HCT116 (cell line): ENCODE measurements at regions not wholly inside any gene's neighbourhood (a gene's known extent, or its start where the extent isn't known, plus 50 kb on each side); places are given as distances from the start of the nearest gene placed in this dataset.

Source experiments
- ATAC-seq: fragments of 200-7000 bp; cut with Tn5 transposase; 2 replicates; pipeline ENCODE4 v1.9.1; 2020; ENCODE audit warnings: mild to moderate bottlenecking, moderate library complexity
- BruUV-seq: library from RNA; stranded (reverse); fragments of 400-500 nt; replicated peaks from 2 replicates; lab custom pipeline; 2021; lab: Mats Ljungman, UMichigan
- CTCF ChIA-PET: fragments of 300-600 bp; sonication (Branson Sonifier 250); formaldehyde crosslinking; loops from one replicate; lab custom pipeline; 2021; ENCODE audit warnings: antibody characterized with exemption; lab: Charles Lee
- POLR2A ChIA-PET: fragments of 300-600, 350-600 bp; sonication (Branson Sonifier 250); formaldehyde crosslinking; loops from one replicate; lab custom pipeline; 2021; ENCODE audit warnings: antibody characterized with exemption; lab: Charles Lee
- RAD21 ChIA-PET, 2 experiments: fragments of 300-600 bp; sonication (Branson Sonifier 250); formaldehyde crosslinking; loops; one replicate each; lab custom pipeline; 2023; ENCODE audit warnings: low total read pairs in 2 of 2; ENCODE audit not compliant: uncharacterized antibody in 2 of 2, unreplicated experiment in 2 of 2, low non-redundant PET in 1 of 2; lab: Charles Lee
- DNase-seq: peaks from one replicate; pipeline ENCODE4 v3.0.0-alpha.2; 2010; ENCODE audit warnings: low read depth, low spot score
- H2AFZ ChIP-seq: fragments of 200-600 bp; shearing (Covaris generic), sonication (generic); 2 replicates; pipeline ENCODE4 v1.6.1; 2017; ENCODE audit warnings: low read depth, mixed run types, mixed read lengths, antibody characterized with exemption, low read length; ENCODE audit not compliant: poor library complexity, severe bottlenecking
- H3K27ac ChIP-seq: 2 replicates; pipeline ENCODE4 v1.5.1; 2012; ENCODE audit warnings: low read depth, low read length
- H3K27me3 ChIP-seq: fragments of 200-600 bp; sonication (generic); 2 replicates; pipeline ENCODE4 v1.6.1; 2016; ENCODE audit warnings: mixed run types, low read length, mixed read lengths; ENCODE audit not compliant: insufficient read depth
- H3K36me3 ChIP-seq, 2 experiments: fragments of 200-500 bp in 1 of 2; fragments of 200-600 bp in 1 of 2; sonication (Bioruptor generic) in 1 of 2; sonication (generic) in 1 of 2; 2 replicates each; pipeline versions ENCODE4 v1.5.1 to v1.6.1; 2014 to 2016; ENCODE audit warnings: low read length in 2 of 2, inconsistent platforms in 1 of 2, mixed read lengths in 1 of 2, mixed run types in 1 of 2; ENCODE audit not compliant: insufficient read depth in 2 of 2, control insufficient read depth in 1 of 2
- H3K4me1 ChIP-seq, 2 experiments: fragments of 200-600 bp in 1 of 2; sonication (generic) in 1 of 2; 2 replicates each; pipeline versions ENCODE4 v1.5.1 to v1.6.1; 2012 to 2017; ENCODE audit warnings: low read length in 2 of 2, inconsistent platforms in 1 of 2, mild to moderate bottlenecking in 1 of 2, mixed read lengths in 1 of 2, mixed run types in 1 of 2, moderate library complexity in 1 of 2; ENCODE audit not compliant: insufficient read depth in 2 of 2, control insufficient read depth in 1 of 2
- H3K4me2 ChIP-seq: fragments of 200-600 bp; sonication (generic); 2 replicates; pipeline ENCODE4 v1.6.1; 2017; ENCODE audit warnings: mixed run types, low read length, mixed read lengths
- H3K4me3 ChIP-seq, 2 experiments: fragments of 200-600 bp in 1 of 2; sonication (generic) in 1 of 2; replicated peaks in 1 of 2; 2 replicates each; pipeline ENCODE4 v1.5.1; 2011 to 2016; ENCODE audit warnings: low read length in 2 of 2, control low read depth in 1 of 2, low read depth in 1 of 2, mild to moderate bottlenecking in 1 of 2, mixed read lengths in 1 of 2, mixed run types in 1 of 2
- H3K79me2 ChIP-seq: fragments of 200-600 bp; sonication (generic); 2 replicates; pipeline ENCODE4 v1.6.1; 2017; ENCODE audit warnings: mild to moderate bottlenecking, mixed run types, low read length, moderate library complexity, mixed read lengths; ENCODE audit not compliant: insufficient read depth
- H3K9ac ChIP-seq: fragments of 200-600 bp; sonication (generic); 2 replicates; pipeline ENCODE4 v1.6.1; 2016; ENCODE audit warnings: low read length, mixed read lengths
- H3K9me2 ChIP-seq: fragments of 200-600 bp; sonication (generic), shearing (Covaris generic); 2 replicates; pipeline ENCODE4 v1.6.1; 2017; ENCODE audit warnings: mixed run types, mild to moderate bottlenecking, moderate library complexity; ENCODE audit not compliant: insufficient read depth
- H3K9me3 ChIP-seq, 2 experiments: fragments of 200-500 bp in 1 of 2; fragments of 200-600 bp in 1 of 2; sonication (Bioruptor generic) in 1 of 2; sonication (generic) in 1 of 2; 2 replicates each; pipeline ENCODE4 v1.6.1; 2014 to 2017; ENCODE audit warnings: low read length in 2 of 2, mixed read lengths in 2 of 2, inconsistent platforms in 1 of 2, low read depth in 1 of 2, mild to moderate bottlenecking in 1 of 2, mixed run types in 1 of 2, moderate library complexity in 1 of 2; ENCODE audit not compliant: control insufficient read depth in 1 of 2, insufficient read depth in 1 of 2
- H4K20me1 ChIP-seq: fragments of 200-600 bp; sonication (generic), shearing (Covaris generic); 2 replicates; pipeline ENCODE4 v1.6.1; 2017; ENCODE audit warnings: mixed run types, mild to moderate bottlenecking, moderate library complexity; ENCODE audit not compliant: insufficient read depth
- CEBPB ChIP-seq: IDR thresholded peaks from 2 replicates; pipeline ENCODE4 v1.6.1; 2012; ENCODE audit warnings: low read depth
- ELF1 ChIP-seq: IDR thresholded peaks from 2 replicates; pipeline ENCODE4 v1.6.1; 2012; ENCODE audit warnings: low read depth, borderline replicate concordance
- EZH2 ChIP-seq: fragments of 200-600 bp; sonication (generic); IDR thresholded peaks from 2 replicates; pipeline ENCODE4 v1.6.1; 2017; ENCODE audit warnings: antibody characterized with exemption, mixed run types
- EZH2phosphoT487 ChIP-seq: fragments of 200-600 bp; IDR thresholded peaks from 2 replicates; pipeline ENCODE4 v1.6.1; 2018; ENCODE audit warnings: antibody characterized with exemption, borderline replicate concordance
- FOSL1 ChIP-seq: IDR thresholded peaks from 2 replicates; pipeline ENCODE4 v1.6.1; 2012; ENCODE audit warnings: low read depth
- POLR2A ChIP-seq: IDR thresholded peaks from 2 replicates; pipeline ENCODE4 v1.7.0; 2011; ENCODE audit warnings: borderline replicate concordance; ENCODE audit not compliant: insufficient read depth, insufficient read length; ENCODE audit errors: extremely low read depth
- RAD21 ChIP-seq: IDR thresholded peaks from 2 replicates; pipeline ENCODE4 v1.6.1; 2012; ENCODE audit warnings: low read depth, mild to moderate bottlenecking
- SP1 ChIP-seq: IDR thresholded peaks from 2 replicates; pipeline ENCODE4 v1.6.1; 2012; ENCODE audit warnings: low read depth
- TCF7L2 ChIP-seq: IDR thresholded peaks from 2 replicates; pipeline ENCODE4 v1.7.0; 2011; ENCODE audit warnings: borderline replicate concordance, inconsistent platforms; ENCODE audit not compliant: insufficient read depth, insufficient read length; ENCODE audit errors: extremely low read depth
- YY1 ChIP-seq: IDR thresholded peaks from 2 replicates; pipeline ENCODE4 v1.6.1; 2011; ENCODE audit warnings: low read length, low read depth, moderate library complexity, mild to moderate bottlenecking; ENCODE audit not compliant: insufficient replicate concordance; ENCODE audit errors: extremely low read depth
- ZNF274 ChIP-seq: fragments of 200-500 bp; sonication (Bioruptor generic); IDR thresholded peaks from 2 replicates; pipeline ENCODE4 v1.6.1; 2014; ENCODE audit warnings: mild to moderate bottlenecking, low read depth, low read length, inconsistent platforms
- intact Hi-C: fragments of 100-400 bp; cut with micrococcal nuclease; formaldehyde crosslinking; loops from 2 replicates; pipeline ENCODE4 v1.10.0; 2022
- TF ChIP-seq, protein P1 (sequence below): IDR thresholded peaks from 2 replicates; pipeline ENCODE4 v1.6.1; 2012
- TF ChIP-seq, protein P2 (sequence below): IDR thresholded peaks from 2 replicates; pipeline ENCODE4 v1.6.1; 2012
- TF ChIP-seq, protein P3 (sequence below): IDR thresholded peaks from 2 replicates; pipeline ENCODE4 v1.6.1; 2012; ENCODE audit warnings: low read depth
- TF ChIP-seq, protein P4 (sequence below): IDR thresholded peaks from 2 replicates; pipeline ENCODE4 v1.6.1; 2011; ENCODE audit warnings: mild to moderate bottlenecking, low read length, moderate library complexity; ENCODE audit not compliant: insufficient replicate concordance; ENCODE audit errors: extremely low read depth

GRCh38 chr20:53850319-53850718, 220.1 kb downstream of the BCAS1 start:
- DNase-seq (no peak), ATAC-seq (no peak)
- ChIA-PET POLR2A (no interaction called here), CTCF (no interaction called here), RAD21 (no interaction called here)
- Histone ChIP-seq H3K4me3 (no peak overlapping the region), H3K27ac (no peak overlapping the region), H2AFZ (no peak overlapping the region), H3K79me2 (no peaks in the 10 kb centered on the region), H3K36me3 (no peaks in the 10 kb centered on the region), H4K20me1 (no peaks in the 10 kb centered on the region), H3K4me1 (no peaks in the 10 kb centered on the region), H3K27me3 (no peaks in the 10 kb centered on the region), H3K9me3 (no peaks in the 10 kb centered on the region), H3K9me2 (no peaks in the 10 kb centered on the region), H3K9ac (no peak overlapping the region), H3K4me2 (no peak overlapping the region)
- TF ChIP-seq, protein P1, sequence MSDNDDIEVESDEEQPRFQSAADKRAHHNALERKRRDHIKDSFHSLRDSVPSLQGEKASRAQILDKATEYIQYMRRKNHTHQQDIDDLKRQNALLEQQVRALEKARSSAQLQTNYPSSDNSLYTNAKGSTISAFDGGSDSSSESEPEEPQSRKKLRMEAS = no peak
- TF ChIP-seq, protein P2, sequence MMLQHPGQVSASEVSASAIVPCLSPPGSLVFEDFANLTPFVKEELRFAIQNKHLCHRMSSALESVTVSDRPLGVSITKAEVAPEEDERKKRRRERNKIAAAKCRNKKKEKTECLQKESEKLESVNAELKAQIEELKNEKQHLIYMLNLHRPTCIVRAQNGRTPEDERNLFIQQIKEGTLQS = no peak
- no peak for TF ChIP-seq FOSL1
- no peak for TF ChIP-seq EZH2phosphoT487
- TF ChIP-seq RAD21 = no peak
- TF ChIP-seq POLR2A = no peak
- no TSS peak for BruUV-seq
- intact Hi-C loops = no loop called here

DNA sequence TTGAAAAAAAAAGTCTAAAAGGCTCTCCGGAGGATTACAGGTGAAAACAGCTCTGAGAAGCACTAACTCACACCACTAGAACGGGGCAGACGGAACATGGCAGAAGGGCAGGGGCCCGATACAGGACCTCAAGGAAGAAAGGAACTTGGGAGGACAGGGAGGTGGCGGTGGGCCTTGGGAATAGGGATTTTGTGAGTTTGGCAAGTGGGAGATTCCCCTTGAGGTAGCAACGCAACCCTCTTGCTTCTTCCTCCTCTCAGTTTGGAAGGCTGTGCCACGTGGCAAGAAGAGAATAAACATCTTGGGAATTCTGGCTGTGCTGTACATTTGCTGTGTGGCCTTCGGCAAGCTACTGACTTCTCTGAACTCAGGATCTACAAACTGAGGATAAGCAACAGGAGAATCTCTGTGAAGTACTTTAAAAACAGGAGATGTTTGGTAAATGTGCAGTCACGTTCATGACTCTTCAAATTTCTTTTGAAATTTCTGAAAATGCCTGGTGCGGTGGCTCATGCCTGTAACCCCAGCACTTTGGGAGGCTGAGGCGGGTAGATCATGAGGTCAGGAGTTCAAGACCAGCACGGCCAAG, 220.8 kb downstream of the BCAS1 start:
- H3K4me2 ChIP-seq = no peak overlapping the region
- POLR2A ChIA-PET = no interaction called here
- no TSS peak for BruUV-seq
- no peak overlapping the region for H3K27ac ChIP-seq
- no peak overlapping the region for H3K4me3 ChIP-seq
- H3K79me2 ChIP-seq = no peaks in the 10 kb centered on the region
- H4K20me1 ChIP-seq = no peaks in the 10 kb centered on the region
- no peaks in the 10 kb centered on the region for H3K4me1 ChIP-seq
- ATAC-seq = no peak
- H3K9me2 ChIP-seq = no peaks in the 10 kb centered on the region
- no peaks in the 10 kb centered on the region for H3K36me3 ChIP-seq
- intact Hi-C loops = no loop called here
- H3K9me3 ChIP-seq = no peaks in the 10 kb centered on the region
- RAD21 ChIA-PET = no interaction called here
- CTCF ChIA-PET = no interaction called here
- DNase-seq = no peak
- no peak overlapping the region for H3K9ac ChIP-seq
- no peaks in the 10 kb centered on the region for H3K27me3 ChIP-seq
- no peak overlapping the region for H2AFZ ChIP-seq
- no peak for TF ChIP-seq YY1
- TF ChIP-seq EZH2phosphoT487 = no peak
- TF ChIP-seq TCF7L2 = no peak
- TF ChIP-seq, protein P3, sequence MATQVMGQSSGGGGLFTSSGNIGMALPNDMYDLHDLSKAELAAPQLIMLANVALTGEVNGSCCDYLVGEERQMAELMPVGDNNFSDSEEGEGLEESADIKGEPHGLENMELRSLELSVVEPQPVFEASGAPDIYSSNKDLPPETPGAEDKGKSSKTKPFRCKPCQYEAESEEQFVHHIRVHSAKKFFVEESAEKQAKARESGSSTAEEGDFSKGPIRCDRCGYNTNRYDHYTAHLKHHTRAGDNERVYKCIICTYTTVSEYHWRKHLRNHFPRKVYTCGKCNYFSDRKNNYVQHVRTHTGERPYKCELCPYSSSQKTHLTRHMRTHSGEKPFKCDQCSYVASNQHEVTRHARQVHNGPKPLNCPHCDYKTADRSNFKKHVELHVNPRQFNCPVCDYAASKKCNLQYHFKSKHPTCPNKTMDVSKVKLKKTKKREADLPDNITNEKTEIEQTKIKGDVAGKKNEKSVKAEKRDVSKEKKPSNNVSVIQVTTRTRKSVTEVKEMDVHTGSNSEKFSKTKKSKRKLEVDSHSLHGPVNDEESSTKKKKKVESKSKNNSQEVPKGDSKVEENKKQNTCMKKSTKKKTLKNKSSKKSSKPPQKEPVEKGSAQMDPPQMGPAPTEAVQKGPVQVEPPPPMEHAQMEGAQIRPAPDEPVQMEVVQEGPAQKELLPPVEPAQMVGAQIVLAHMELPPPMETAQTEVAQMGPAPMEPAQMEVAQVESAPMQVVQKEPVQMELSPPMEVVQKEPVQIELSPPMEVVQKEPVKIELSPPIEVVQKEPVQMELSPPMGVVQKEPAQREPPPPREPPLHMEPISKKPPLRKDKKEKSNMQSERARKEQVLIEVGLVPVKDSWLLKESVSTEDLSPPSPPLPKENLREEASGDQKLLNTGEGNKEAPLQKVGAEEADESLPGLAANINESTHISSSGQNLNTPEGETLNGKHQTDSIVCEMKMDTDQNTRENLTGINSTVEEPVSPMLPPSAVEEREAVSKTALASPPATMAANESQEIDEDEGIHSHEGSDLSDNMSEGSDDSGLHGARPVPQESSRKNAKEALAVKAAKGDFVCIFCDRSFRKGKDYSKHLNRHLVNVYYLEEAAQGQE = no peak
- no peak for TF ChIP-seq SP1
- no peak for TF ChIP-seq EZH2
- no peak for TF ChIP-seq ELF1
- no peak for TF ChIP-seq CEBPB
- TF ChIP-seq ZNF274 = no peak
- TF ChIP-seq, protein P4, sequence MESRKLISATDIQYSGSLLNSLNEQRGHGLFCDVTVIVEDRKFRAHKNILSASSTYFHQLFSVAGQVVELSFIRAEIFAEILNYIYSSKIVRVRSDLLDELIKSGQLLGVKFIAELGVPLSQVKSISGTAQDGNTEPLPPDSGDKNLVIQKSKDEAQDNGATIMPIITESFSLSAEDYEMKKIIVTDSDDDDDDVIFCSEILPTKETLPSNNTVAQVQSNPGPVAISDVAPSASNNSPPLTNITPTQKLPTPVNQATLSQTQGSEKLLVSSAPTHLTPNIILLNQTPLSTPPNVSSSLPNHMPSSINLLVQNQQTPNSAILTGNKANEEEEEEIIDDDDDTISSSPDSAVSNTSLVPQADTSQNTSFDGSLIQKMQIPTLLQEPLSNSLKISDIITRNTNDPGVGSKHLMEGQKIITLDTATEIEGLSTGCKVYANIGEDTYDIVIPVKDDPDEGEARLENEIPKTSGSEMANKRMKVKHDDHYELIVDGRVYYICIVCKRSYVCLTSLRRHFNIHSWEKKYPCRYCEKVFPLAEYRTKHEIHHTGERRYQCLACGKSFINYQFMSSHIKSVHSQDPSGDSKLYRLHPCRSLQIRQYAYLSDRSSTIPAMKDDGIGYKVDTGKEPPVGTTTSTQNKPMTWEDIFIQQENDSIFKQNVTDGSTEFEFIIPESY = no peak
